Stimulated activated CD8-positive, alpha-beta memory T cell treated with anti-CD3 and anti-CD28 coated beads, Interleukin-4, amount 100 ng/mL, for 4 hours (primary cell): ENCODE measurements at regions not wholly inside any gene's neighbourhood (a gene's known extent, or its start where the extent isn't known, plus 50 kb on each side); places are given as distances from the start of the nearest gene placed in this dataset.
"Not testable (repeated sequence)": the region's sequence is repeated elsewhere in the genome, so short reads cannot be mapped to it uniquely, and the experiment has no call there.

Experiments used
- DNase-seq, 2 donors: peaks; one replicate each; pipeline ENCODE4 v3.0.0-alpha.2; 2020; ENCODE audit warnings: low read depth in 2 of 2, low spot score in 1 of 2

- DNase-seq = no peak
Observed at GRCh38 chr5:166856791-166857190, 1434.7 kb upstream of the WWC1 start.

GRCh38 chr5:166860426-166860825 is 1431.0 kb upstream of the WWC1 start:
- no peak for DNase-seq

- no peak for DNase-seq
Observed at GRCh38 chr5:166862581-166862980, 1428.9 kb upstream of the WWC1 start.

- DNase-seq = no peak
Observed at GRCh38 chr5:166865206-166865605, 1426.2 kb upstream of the WWC1 start.

- no peak for DNase-seq
Observed at GRCh38 chr5:166880456-166880855, 1411.0 kb upstream of the WWC1 start.

- no peak for DNase-seq
Observed at GRCh38 chr5:166881802-166882201, 1409.6 kb upstream of the WWC1 start.

GRCh38 chr5:166883016-166883415 is 1408.4 kb upstream of the WWC1 start:
- DNase-seq = no peak

- no peak for DNase-seq
Observed at GRCh38 chr5:166898166-166898565, 1393.3 kb upstream of the WWC1 start.

- DNase-seq = no peak
Observed at GRCh38 chr5:166899343-166899742, 1392.1 kb upstream of the WWC1 start.

GRCh38 chr5:166904571-166904970 is 1386.9 kb upstream of the WWC1 start:
- DNase-seq = no peak

- no peak for DNase-seq
Observed at GRCh38 chr5:166906991-166907713, 1384.3 kb upstream of the WWC1 start.

GRCh38 chr5:166909040-166909439 is 1382.4 kb upstream of the WWC1 start:
- DNase-seq = no peak

- no peak for DNase-seq
Observed at GRCh38 chr5:166909926-166910325, 1381.5 kb upstream of the WWC1 start.

GRCh38 chr5:166910995-166911394 is 1380.5 kb upstream of the WWC1 start:
- no peak for DNase-seq

GRCh38 chr5:166916021-166916420 is 1375.4 kb upstream of the WWC1 start:
- no peak for DNase-seq

GRCh38 chr5:166926138-166926537 is 1365.3 kb upstream of the WWC1 start:
- DNase-seq = no peak

GRCh38 chr5:166926806-166927475 is 1364.5 kb upstream of the WWC1 start:
- DNase-seq = not testable (repeated sequence)

- no peak for DNase-seq
Observed at GRCh38 chr5:166936351-166936750, 1355.1 kb upstream of the WWC1 start.

- DNase-seq = no peak
Observed at GRCh38 chr5:166938071-166938470, 1353.4 kb upstream of the WWC1 start.

GRCh38 chr5:166942948-166943347 is 1348.5 kb upstream of the WWC1 start:
- DNase-seq = no peak

- DNase-seq = no peak
Observed at GRCh38 chr5:166947045-166947444, 1344.4 kb upstream of the WWC1 start.

- DNase-seq = no peak
Observed at GRCh38 chr5:166948679-166949078, 1342.8 kb upstream of the WWC1 start.

- DNase-seq = no peak
Observed at GRCh38 chr5:166952048-166952447, 1339.4 kb upstream of the WWC1 start.
